ENCODE measurements at regions not wholly inside any gene's neighbourhood (a gene's known extent, or its start where the extent isn't known, plus 50 kb on each side); places are given as distances from the start of the nearest gene placed in this dataset.

DNA sequence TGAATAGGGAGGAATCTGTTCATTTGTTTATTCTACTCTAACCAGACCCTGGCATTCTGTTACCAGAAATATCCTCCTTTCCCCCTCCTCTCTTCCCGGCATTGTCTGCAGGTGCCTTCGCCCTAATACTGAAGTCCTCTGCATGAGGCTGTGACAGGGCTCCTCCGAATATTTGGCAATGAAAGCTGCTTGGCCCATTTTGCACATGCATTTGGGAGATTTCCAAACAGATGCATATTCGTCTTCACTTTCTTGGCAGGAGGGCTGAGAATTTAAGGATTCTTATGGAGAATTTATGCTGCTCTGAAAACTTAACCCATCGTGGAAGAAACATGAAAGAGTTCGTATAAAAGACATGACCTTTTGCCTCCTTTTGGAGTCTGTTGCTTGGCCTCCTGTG, 484.0 kb downstream of the ZNF608 start:
- TF ChIP-seq CTCF (conservative IDR thresholded peaks at IDR 0.05) (no peak), ZFX (IDR thresholded peaks at IDR 0.05) (no peak)
